HG03095 (cell line): ENCODE measurements at regions not wholly inside any gene's neighbourhood (a gene's known extent, or its start where the extent isn't known, plus 50 kb on each side); places are given as distances from the start of the nearest gene placed in this dataset.

Experiments used
- ATAC-seq: cut with Tn5 transposase; IDR thresholded peaks from one replicate; pipeline ENCODE4 v1.9.1; 2021; ENCODE audit warnings: moderate library complexity; ENCODE audit not compliant: unreplicated experiment

GRCh38 chr16:62585041-62585545 lies 548.9 kb upstream of the CDH8 start:
- ATAC-seq: no peak

GRCh38 chr16:62583414-62583813 lies 547.2 kb upstream of the CDH8 start:
- no peak for ATAC-seq

DNA sequence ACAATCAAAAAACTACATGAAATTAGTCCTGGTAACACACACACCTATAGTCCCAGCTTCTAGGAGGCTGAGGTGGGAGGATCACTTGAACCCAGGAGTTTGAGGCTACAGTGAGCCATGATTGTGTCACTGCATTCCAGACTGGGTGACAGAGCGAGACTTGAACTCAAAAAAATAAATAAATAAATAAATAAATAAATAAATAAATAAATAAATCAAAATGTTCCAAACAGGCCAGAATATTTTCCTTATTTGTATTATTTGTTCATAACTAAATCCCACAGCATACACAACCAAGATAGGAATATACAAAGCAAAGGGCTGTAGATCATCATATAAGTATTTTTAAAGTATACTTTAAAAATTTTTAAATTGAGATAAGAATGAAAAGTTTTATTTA lies 537.2 kb upstream of the CDH8 start:
- no peak for ATAC-seq

GRCh38 chr16:62568926-62569325 lies 532.7 kb upstream of the CDH8 start:
- no peak for ATAC-seq

- no peak for ATAC-seq
These were observed 529.5 kb upstream of the CDH8 start for GRCh38 chr16:62565706-62566105.

- ATAC-seq: no peak
These were observed 528.1 kb upstream of the CDH8 start for GRCh38 chr16:62564291-62564690.

DNA sequence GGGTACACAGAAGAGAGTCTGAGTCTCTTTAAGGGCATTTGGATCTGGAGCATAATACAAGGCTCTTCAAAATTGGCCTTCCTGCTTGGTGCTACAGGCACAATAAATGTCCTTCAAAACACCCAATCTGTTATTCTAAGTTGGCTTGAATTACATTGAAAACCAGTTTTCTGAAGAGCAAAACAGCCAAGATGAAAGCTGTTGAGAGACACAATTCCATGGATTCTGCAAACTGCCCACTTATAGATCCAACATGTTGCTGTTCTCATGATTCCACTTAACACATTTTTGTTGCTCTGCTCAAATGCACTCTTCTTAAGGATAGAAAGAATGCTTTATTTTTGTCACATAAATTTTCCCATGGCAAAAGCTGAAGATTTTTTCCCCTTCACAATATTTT lies 525.9 kb upstream of the CDH8 start:
- ATAC-seq: no peak

GRCh38 chr16:62549875-62550274 lies 513.6 kb upstream of the CDH8 start:
- ATAC-seq: no peak

DNA sequence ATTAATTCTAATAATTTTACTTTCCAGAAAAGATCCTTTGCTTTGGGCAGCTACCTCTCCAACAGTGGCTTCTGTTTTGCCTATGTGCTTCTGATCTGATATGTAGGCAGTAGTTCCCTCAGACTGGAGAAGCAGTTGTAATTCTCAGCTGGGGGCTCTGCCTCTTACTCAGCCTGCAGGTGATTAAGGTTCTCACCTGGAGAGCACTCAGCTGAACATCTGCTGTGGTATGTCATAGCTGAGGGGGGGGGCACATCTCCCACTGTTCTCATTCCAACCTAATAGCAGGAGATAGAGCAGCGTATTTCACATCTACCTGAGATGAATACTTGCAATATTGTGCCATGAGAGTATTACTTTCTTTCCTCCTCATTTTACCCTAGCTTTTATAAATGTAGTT lies 511.9 kb upstream of the CDH8 start:
- no peak for ATAC-seq

GRCh38 chr16:62546701-62547100 lies 510.5 kb upstream of the CDH8 start:
- no peak for ATAC-seq

GRCh38 chr16:62545039-62545438 lies 508.8 kb upstream of the CDH8 start:
- no peak for ATAC-seq

GRCh38 chr16:62543516-62543915 lies 507.3 kb upstream of the CDH8 start:
- no peak for ATAC-seq

DNA sequence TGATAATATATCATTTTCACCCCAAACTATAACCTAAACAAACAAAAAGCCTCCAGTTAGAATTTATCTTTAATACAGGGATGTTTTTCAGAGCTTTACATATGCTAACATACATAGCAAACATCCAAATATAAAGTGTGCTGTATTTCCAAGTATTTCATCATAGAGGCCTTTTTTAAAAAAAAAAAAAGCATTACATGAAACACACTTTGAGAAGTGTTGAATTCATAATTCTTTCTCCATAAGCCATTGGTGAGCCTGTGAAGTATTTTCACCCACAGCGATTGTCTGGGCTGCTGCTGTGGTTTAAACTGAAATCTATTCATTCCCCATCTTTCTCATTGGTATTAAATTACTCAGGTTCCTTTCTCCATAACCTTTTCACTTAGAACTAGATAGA lies 503.4 kb upstream of the CDH8 start:
- no peak for ATAC-seq

DNA sequence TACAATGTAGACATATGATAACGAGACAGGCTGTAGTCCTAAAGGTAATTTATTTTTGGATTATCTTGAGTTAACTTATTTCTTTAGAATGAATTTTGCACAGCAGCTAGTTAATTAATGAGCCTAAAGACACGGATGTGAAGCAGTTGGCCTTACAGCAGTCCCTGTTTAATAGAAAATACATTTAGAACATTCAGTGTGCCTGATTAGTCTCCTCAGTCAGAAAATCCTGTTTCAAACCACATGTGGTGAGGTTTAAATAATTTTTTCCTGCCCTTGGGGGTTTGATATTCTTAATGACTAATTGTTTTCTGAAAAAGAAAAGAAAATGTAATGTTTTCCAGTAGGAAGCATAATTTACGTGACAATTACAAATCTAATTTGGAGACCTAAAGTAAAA lies 494.2 kb upstream of the CDH8 start:
- no peak for ATAC-seq

DNA sequence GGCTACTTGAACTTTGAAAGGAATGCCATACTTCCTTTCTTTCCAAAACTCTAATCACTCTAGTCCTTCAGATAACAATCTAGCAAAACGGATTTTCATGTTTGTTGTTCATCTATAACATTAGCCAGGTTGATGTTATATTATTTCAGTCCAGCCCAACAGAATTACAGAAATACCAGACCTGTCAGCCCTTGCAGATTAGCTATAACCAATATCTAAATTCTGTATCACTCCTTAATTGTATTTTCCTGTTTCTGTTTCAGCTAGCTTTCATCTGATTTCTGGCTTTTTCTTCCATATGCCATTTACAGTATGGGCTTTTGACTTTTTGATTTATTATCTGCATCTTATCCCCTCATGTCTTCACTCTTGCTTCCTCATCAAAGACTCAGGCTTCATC lies 479.8 kb upstream of the CDH8 start:
- ATAC-seq: no peak

GRCh38 chr16:62503073-62503472 lies 466.8 kb upstream of the CDH8 start:
- no peak for ATAC-seq

GRCh38 chr16:62478903-62479458 lies 442.7 kb upstream of the CDH8 start:
- no peak for ATAC-seq

- no peak for ATAC-seq
These were observed 441.6 kb upstream of the CDH8 start for GRCh38 chr16:62477796-62478195.

- no peak for ATAC-seq
These were observed 439.3 kb upstream of the CDH8 start for GRCh38 chr16:62475573-62475972.

DNA sequence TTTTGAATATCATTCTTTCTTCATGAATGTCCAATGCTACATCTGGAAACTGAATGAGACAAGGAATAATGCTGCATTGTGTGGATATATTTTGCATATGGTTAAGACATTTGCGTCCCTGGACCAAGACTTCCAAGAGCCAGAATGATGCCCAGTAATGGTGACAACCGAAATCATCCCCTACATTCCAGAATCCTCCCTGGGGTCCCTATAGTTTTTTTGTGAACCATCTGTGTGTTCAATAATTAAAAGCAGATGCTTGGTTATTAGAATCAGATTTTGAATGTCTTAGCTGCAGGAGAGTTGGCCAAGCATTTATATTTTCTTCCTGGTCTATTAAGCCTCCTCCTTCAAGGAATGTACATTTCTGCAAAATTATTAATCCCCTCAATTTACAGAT lies 426.7 kb upstream of the CDH8 start:
- no peak for ATAC-seq

- ATAC-seq: no peak
These were observed 414.1 kb upstream of the CDH8 start for GRCh38 chr16:62450291-62450690.

- no peak for ATAC-seq
These were observed 409.7 kb upstream of the CDH8 start for GRCh38 chr16:62445909-62446308.

- ATAC-seq: no peak
These were observed 388.0 kb upstream of the CDH8 start for GRCh38 chr16:62424206-62424605.
